Effector memory CD8-positive, alpha-beta T cell (primary cell): ENCODE measurements at regions not wholly inside any gene's neighbourhood (a gene's known extent, or its start where the extent isn't known, plus 50 kb on each side); places are given as distances from the start of the nearest gene placed in this dataset.

Source experiments
- ATAC-seq: fragments of 150-1000 bp; cut with Tn5 transposase; replicated peaks from 2 replicates; pipeline ENCODE4 v1.10.0; 2021; ENCODE audit warnings: mild to moderate bottlenecking, moderate library complexity
- DNase-seq, 3 experiments: peaks; one replicate each; pipeline ENCODE4 v3.0.0; 2021
- H3K27ac Mint-ChIP-seq, 2 donors: one replicate each; pipeline ENCODE4 v1.8.0; 2022; ENCODE audit warnings: mild to moderate bottlenecking in 2 of 2, mixed read lengths in 2 of 2, moderate library complexity in 2 of 2
- H3K27me3 Mint-ChIP-seq, 2 donors: one replicate each; pipeline ENCODE4 v1.8.0; 2022; ENCODE audit warnings: mixed read lengths in 2 of 2
- H3K36me3 Mint-ChIP-seq: one replicate; pipeline ENCODE4 v1.8.0; 2022; ENCODE audit warnings: mild to moderate bottlenecking, moderate library complexity, mixed read lengths; ENCODE audit not compliant: insufficient read depth
- H3K4me1 Mint-ChIP-seq, 2 donors: one replicate each; pipeline ENCODE4 v1.8.0; 2022; ENCODE audit warnings: low read depth in 2 of 2, mixed read lengths in 2 of 2
- H3K4me3 Mint-ChIP-seq, 2 donors: one replicate each; pipeline ENCODE4 v1.8.0; 2022; ENCODE audit warnings: mild to moderate bottlenecking in 2 of 2, mixed read lengths in 2 of 2, moderate library complexity in 2 of 2
- H3K9me3 Mint-ChIP-seq, 2 donors: one replicate each; pipeline ENCODE4 v1.8.0; 2022; ENCODE audit warnings: mixed read lengths in 2 of 2

DNA sequence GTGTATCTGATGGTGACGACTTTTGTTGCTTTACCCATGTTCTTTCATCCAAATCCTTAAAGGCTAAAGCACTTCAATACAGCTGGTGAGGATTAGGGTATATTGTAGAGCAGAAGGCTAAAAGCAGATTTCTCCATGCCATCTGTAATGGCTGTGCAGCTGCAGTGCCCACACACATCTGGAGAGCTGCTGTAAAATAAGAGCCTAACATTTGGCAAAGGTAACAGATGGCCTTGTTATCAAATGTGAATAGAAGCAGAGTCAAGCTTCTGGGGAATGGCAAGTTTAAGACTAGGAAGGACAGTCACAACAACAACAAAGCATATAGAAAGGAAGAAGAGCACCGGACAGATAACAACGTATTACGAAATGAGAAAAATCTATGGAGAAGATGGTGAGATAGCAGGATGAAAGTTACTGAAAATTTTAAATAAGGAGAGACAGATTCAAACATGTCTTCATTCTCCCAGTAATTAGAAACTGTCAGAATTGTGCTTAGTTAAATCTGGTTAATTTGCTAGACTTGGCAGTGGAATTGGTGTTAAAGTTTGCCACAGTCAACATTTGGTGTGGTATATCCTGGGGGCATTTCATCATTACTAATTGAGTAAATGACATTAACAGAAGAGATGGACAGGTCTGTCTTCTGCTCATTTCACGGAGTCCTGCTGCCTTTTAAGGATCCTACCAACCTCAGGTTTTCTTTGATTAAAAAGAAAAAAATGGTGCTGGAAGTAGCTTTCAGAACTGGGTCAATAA is 1093.2 kb downstream of the ADGRL2 start:
- Mint-ChIP-seq H3K4me1 (no peaks in the 10 kb centered on the region), H3K4me3 (no peak overlapping the region), H3K36me3 (no peaks in the 10 kb centered on the region), H3K27me3 (no peaks in the 10 kb centered on the region), H3K27ac (no peak overlapping the region), H3K9me3 (peaks cover 7 to 15% of the 10 kb centered on the region in 2 donors)
- ATAC-seq (no peak), DNase-seq (no peak)

- no peak for ATAC-seq
These were observed 1079.8 kb downstream of the ADGRL2 start for GRCh38 chr1:82880506-82880905.

DNA sequence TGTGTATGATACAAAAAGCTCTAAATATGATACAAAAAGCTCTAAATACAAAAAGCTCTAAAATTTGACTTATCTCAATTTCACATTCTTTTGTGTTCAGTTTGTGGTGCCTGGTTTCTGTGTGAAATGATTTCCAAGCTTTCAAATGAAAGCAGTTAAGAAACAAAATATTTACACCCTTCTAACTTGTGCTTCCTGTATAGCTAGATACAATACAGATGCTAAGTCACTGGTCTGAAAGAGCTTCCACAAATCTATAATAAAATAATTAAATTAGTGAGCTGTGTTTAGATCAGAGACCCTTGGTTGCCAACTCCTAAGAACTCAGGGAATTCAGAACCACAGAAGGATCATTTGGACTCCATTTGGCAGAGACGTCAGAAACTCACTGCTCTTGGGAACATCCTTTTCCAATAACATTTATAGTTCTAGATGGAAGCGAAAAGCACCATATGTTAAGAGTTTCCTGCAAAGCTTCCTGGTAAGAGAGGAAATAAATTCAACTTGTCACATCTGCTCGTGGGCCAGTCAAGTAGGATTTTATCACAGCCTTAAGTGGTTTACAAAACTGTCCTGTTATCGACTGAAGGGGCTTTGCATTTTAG is 1079.1 kb downstream of the ADGRL2 start:
- DNase-seq (no peak), ATAC-seq (no peak)
- H3K27me3 Mint-ChIP-seq: no peaks in the 10 kb centered on the region
- no peaks in the 10 kb centered on the region for H3K36me3 Mint-ChIP-seq
- no peaks in the 10 kb centered on the region for H3K4me1 Mint-ChIP-seq
- no peak overlapping the region for H3K4me3 Mint-ChIP-seq
- H3K27ac Mint-ChIP-seq: no peak overlapping the region
- peaks cover 7 to 20% of the 10 kb centered on the region in 2 donors for H3K9me3 Mint-ChIP-seq

More at GRCh38 chr1:82880506-82880905, 1079.8 kb downstream of the ADGRL2 start:
- Mint-ChIP-seq H3K27ac (no peak overlapping the region), H3K36me3 (no peaks in the 10 kb centered on the region), H3K4me3 (no peak overlapping the region), H3K4me1 (no peaks in the 10 kb centered on the region), H3K27me3 (no peaks in the 10 kb centered on the region), H3K9me3 (peaks cover 6 to 13% of the 10 kb centered on the region in 2 donors)
- no peak for DNase-seq

DNA sequence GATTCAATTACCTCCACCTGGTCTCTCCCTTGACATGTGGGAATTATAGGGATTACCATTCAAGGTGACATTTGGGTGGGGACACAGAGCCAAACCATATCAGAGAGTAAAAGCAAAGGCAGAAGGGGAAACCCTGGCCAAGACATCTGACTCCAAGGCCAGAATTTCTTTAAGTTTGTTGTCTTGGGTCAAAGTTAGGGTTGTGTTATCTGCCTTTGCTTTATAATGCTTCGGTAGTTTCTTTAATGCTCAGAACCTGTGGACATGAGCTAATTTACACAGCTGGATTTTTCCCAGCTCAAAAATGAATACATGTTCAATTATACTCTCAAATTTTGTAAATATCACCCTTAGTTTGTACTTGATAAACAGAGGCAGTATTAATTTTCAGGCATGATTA is 1074.4 kb downstream of the ADGRL2 start:
- no peaks in the 10 kb centered on the region for H3K27me3 Mint-ChIP-seq
- H3K9me3 Mint-ChIP-seq: peaks cover 15 to 34% of the 10 kb centered on the region in 2 donors
- H3K4me1 Mint-ChIP-seq: no peaks in the 10 kb centered on the region
- no peak overlapping the region for H3K27ac Mint-ChIP-seq
- no peak for DNase-seq
- ATAC-seq: no peak
- H3K36me3 Mint-ChIP-seq: no peaks in the 10 kb centered on the region
- no peak overlapping the region for H3K4me3 Mint-ChIP-seq

DNA sequence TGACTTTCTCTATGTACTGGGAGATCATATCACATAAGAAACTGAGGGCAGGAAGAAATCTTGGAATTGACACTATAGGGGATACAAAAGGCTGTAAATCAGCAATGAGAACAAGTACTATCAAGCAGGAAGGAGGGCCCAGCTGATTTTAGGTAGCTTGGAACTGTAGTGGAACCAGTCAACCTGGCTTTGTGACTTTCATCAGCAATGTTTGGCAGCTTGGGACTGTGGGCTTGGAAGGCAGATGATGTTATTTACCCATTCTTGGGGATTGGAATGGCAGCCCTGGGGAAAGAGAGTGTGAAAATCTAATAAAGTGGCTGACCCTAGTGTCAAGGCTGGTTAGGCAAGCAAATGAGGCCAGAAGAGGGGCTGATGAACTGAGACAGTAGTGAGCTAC is 1073.3 kb downstream of the ADGRL2 start:
- Mint-ChIP-seq H3K4me3 (no peak overlapping the region), H3K27ac (no peak overlapping the region), H3K9me3 (peaks cover 15 to 34% of the 10 kb centered on the region in 2 donors), H3K36me3 (no peaks in the 10 kb centered on the region), H3K4me1 (no peaks in the 10 kb centered on the region), H3K27me3 (no peaks in the 10 kb centered on the region)
- ATAC-seq (no peak), DNase-seq (no peak)

DNA sequence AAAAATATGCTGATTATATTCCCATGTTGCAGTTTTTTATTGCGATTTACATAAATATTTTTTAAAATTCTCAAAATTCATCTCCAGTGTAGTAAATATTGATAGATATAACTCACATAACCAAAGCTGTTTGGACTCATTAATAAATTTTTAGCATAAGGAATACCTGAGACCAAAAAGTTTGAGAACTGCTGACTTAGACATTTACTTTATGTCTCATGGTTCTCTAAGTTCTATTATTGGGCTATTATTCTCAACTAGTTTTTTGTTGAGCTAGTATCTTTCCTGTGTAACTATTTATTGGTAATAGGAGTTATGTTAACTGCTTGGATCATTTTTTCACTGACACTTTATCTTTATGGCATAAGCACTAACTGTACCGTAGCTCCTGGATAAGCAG is 1069.6 kb downstream of the ADGRL2 start:
- no peak overlapping the region for H3K4me3 Mint-ChIP-seq
- no peak overlapping the region for H3K27ac Mint-ChIP-seq
- H3K36me3 Mint-ChIP-seq: no peaks in the 10 kb centered on the region
- no peaks in the 10 kb centered on the region for H3K27me3 Mint-ChIP-seq
- H3K9me3 Mint-ChIP-seq: peaks cover 16 to 38% of the 10 kb centered on the region in 2 donors
- no peaks in the 10 kb centered on the region for H3K4me1 Mint-ChIP-seq
- DNase-seq (no peak), ATAC-seq (no peak)

GRCh38 chr1:82867781-82868180 is 1067.0 kb downstream of the ADGRL2 start:
- Mint-ChIP-seq H3K4me1 (no peaks in the 10 kb centered on the region), H3K27ac (no peak overlapping the region), H3K4me3 (no peak overlapping the region), H3K36me3 (no peaks in the 10 kb centered on the region), H3K27me3 (no peaks in the 10 kb centered on the region), H3K9me3 (peaks cover 5 to 13% of the 10 kb centered on the region in 2 donors)
- DNase-seq (no peak), ATAC-seq (no peak)

- Mint-ChIP-seq H3K9me3 (peaks cover 0 to 9% of the 10 kb centered on the region in 2 donors), H3K27ac (no peak overlapping the region), H3K4me1 (no peaks in the 10 kb centered on the region), H3K36me3 (no peaks in the 10 kb centered on the region), H3K4me3 (no peak overlapping the region), H3K27me3 (no peaks in the 10 kb centered on the region)
- ATAC-seq: no peak
- DNase-seq: no peak
These were observed 1061.0 kb downstream of the ADGRL2 start for GRCh38 chr1:82861749-82862148.

DNA sequence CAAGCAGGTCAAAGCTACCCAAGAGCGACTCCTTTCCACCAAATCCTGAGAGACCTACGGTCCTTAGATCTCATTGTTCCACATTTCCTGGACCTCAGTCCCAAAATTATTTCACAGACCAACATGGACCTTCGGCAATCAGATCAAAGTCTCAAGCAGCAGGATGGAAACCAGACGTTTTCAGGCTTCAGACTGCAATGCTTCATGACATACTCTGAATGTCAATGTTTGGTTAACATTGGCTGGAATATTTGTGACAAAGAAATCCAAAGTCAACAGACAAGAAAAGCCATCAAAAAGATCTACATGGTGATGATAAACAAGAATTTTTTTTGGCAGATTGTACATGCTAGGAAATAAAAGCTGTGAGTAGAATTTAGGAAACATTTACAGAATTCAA is 1057.3 kb downstream of the ADGRL2 start:
- Mint-ChIP-seq H3K27me3 (no peaks in the 10 kb centered on the region), H3K27ac (no peak overlapping the region), H3K9me3 (peaks cover 0 to 7% of the 10 kb centered on the region in 2 donors), H3K4me3 (no peak overlapping the region), H3K36me3 (no peaks in the 10 kb centered on the region), H3K4me1 (no peaks in the 10 kb centered on the region)
- ATAC-seq (no peak), DNase-seq (no peak)

DNA sequence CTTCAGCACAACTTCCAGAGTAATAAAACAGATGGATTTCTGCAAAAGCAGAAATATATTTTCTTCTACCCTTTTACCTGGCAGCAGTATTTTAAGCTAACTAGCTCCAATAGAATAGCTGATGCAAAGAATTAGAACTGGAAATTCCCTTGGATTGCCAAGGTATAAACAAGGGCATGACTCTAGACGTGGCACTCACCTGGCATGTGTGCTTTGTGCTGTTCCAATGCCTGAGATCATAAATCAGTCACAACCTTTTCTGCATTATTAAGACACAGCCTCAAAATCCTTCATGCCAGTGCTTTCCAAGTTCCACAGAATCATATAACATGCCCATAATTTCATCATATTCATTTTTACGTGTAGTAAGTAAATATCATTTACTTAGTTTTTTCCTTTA is 1048.7 kb downstream of the ADGRL2 start:
- DNase-seq (no peak), ATAC-seq (no peak)
- Mint-ChIP-seq H3K27me3 (no peaks in the 10 kb centered on the region), H3K36me3 (no peaks in the 10 kb centered on the region), H3K4me1 (no peaks in the 10 kb centered on the region), H3K4me3 (no peak overlapping the region), H3K27ac (no peak overlapping the region), H3K9me3 (peaks cover 16 to 17% of the 10 kb centered on the region in 2 donors)

DNA sequence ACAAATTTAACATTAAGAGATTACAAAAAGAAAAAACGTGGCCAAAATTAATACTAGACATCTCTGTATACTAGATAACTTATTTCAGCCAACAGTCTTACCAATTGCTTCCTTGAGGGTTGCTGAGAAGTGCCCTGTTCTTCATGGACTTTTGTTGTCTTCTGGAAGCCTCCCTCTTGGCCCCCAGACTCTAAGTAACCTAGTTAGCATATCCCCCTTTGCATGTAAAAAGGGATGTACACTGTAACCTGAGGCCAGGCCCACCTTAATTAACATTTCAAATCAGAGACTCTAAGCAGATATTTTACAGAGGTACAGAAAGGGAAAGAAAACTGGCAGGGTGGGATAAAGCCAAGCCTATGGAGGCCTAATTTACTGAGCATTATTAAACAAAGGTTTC is 1047.3 kb downstream of the ADGRL2 start:
- DNase-seq (no peak), ATAC-seq (no peak)
- Mint-ChIP-seq H3K9me3 (peaks cover 16 to 17% of the 10 kb centered on the region in 2 donors), H3K4me3 (no peak overlapping the region), H3K27me3 (no peaks in the 10 kb centered on the region), H3K27ac (no peak overlapping the region), H3K36me3 (no peaks in the 10 kb centered on the region), H3K4me1 (no peaks in the 10 kb centered on the region)

- Mint-ChIP-seq H3K4me1 (no peaks in the 10 kb centered on the region), H3K9me3 (peaks cover 7 to 9% of the 10 kb centered on the region in 2 donors), H3K4me3 (no peak overlapping the region), H3K27ac (no peak overlapping the region), H3K36me3 (no peaks in the 10 kb centered on the region), H3K27me3 (no peaks in the 10 kb centered on the region)
- DNase-seq: no peak
- no peak for ATAC-seq
These were observed 1045.1 kb downstream of the ADGRL2 start for GRCh38 chr1:82845866-82846265.

- H3K4me1 Mint-ChIP-seq: no peaks in the 10 kb centered on the region
- no peak overlapping the region for H3K4me3 Mint-ChIP-seq
- no peaks in the 10 kb centered on the region for H3K27me3 Mint-ChIP-seq
- H3K36me3 Mint-ChIP-seq: no peaks in the 10 kb centered on the region
- ATAC-seq: no peak
- DNase-seq: no peak
- no peak overlapping the region for H3K27ac Mint-ChIP-seq
- H3K9me3 Mint-ChIP-seq: peaks cover 0 to 7% of the 10 kb centered on the region in 2 donors
These were observed 1044.4 kb downstream of the ADGRL2 start for GRCh38 chr1:82844911-82845827.
